ENCODE measurements at regions not wholly inside any gene's neighbourhood (a gene's known extent, or its start where the extent isn't known, plus 50 kb on each side); places are given as distances from the start of the nearest gene placed in this dataset.

DNA sequence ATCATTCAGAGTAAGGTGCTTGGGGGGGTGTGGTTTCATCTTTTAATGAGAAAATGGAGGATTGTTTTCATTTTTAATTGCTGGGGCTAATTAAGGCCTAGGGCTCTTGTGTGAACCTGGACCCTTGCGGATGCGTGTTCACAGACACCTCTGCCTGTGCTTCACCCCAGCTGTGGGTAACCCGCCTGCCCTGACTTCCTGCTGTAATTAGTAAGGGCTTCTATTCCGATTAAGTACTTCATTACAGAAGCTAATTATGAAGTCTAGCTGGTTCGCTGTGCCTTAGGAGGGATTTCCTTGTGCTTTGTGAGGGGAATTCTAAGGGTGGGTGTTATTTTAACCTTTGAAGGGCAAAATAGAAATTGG, 215.3 kb downstream of the PMP22 start:
- H3K27ac ChIP-seq (ENCODE audit: low read depth, low read length): no peak overlapping the region
- H3K4me1 ChIP-seq (ENCODE audit: control insufficient read depth in 1 of 2, insufficient read depth in 2 of 2, low read length in 2 of 2): no peaks in the 10 kb centered on the region
- H3K9ac ChIP-seq (ENCODE audit: low read depth in 1 of 2, low read length in 2 of 2): no peak overlapping the region
- H3K4me3 ChIP-seq (ENCODE audit: low read depth in 1 of 2, low read length in 2 of 2): no peak overlapping the region
- H3K27me3 ChIP-seq (ENCODE audit: control insufficient read depth in 1 of 2, insufficient read depth in 2 of 2, low read length in 2 of 2): no peaks in the 10 kb centered on the region
- no peaks in the 10 kb centered on the region for H3K9me3 ChIP-seq (ENCODE audit: control insufficient read depth in 1 of 2, low read length in 2 of 2)
- H3K36me3 ChIP-seq (ENCODE audit: control insufficient read depth in 1 of 2, insufficient read depth in 2 of 2, low read length in 2 of 2): no peaks in the 10 kb centered on the region

DNA sequence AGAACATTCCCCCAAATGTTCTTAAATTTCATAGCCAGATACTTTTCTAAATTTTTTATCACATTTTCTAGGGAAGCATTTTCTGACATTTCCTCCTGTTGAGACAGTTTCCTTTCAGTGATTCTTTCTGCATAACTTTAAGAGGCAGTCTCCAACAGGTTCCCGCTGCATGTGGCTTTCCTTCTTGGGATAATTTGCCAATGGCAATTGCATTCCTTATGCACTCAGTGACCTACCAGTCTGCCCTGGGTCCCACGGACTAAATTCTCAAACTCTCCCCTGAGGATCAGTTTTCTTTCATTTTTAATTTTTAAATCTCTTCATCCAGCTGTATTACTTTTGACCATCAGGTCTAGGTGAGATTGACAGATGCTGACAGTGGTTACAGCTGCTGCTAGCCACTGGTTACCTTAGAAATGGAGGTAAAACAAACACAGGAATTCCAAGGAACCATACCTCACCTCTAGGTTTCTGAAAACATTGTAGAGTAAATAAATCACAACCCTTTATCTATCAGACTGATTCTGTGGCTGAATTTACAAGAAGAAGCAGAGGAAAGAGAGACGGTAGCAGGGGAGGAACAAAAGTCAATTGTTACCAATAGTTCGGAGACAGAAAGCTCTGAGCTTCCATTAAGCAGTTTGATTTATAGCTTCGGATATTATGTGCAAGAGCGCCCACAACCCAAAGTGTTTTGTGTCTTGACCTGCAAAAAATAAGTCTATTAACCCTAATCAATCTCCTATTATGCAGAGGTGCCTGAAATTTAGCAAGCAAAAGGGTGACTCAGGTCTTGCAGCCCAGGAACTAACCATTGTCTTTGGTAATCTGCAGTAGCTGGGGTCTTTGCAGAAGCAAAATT, 216.0 kb downstream of the PMP22 start:
- Histone ChIP-seq H3K4me3 (ENCODE audit: low read depth in 1 of 2, low read length in 2 of 2) (no peak overlapping the region), H3K36me3 (ENCODE audit: control insufficient read depth in 1 of 2, insufficient read depth in 2 of 2, low read length in 2 of 2) (no peaks in the 10 kb centered on the region), H3K27ac (ENCODE audit: low read depth, low read length) (no peak overlapping the region), H3K27me3 (ENCODE audit: control insufficient read depth in 1 of 2, insufficient read depth in 2 of 2, low read length in 2 of 2) (no peaks in the 10 kb centered on the region), H3K9me3 (ENCODE audit: control insufficient read depth in 1 of 2, low read length in 2 of 2) (no peaks in the 10 kb centered on the region), H3K4me1 (ENCODE audit: control insufficient read depth in 1 of 2, insufficient read depth in 2 of 2, low read length in 2 of 2) (no peaks in the 10 kb centered on the region), H3K9ac (ENCODE audit: low read depth in 1 of 2, low read length in 2 of 2) (no peak overlapping the region)

DNA sequence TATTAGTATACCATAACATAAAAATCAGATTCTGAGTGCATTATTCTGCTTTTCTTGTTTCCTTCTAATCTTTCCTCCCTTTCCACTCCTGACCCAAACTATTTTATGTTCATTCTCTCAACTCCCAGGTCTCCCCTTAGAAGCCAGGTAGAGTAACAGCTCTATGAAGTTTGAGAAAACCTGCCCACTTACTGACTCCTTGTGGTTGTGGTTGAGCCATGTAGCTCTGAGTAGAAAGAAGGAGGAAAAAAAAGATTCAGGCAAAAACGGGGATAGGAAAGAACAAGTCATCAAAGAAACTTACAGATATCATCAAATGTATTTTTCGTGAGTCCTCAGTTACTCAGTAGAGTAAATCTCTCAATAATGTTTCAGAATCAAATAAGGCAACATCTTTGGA, 216.7 kb downstream of the PMP22 start:
- Histone ChIP-seq H3K4me1 (ENCODE audit: control insufficient read depth in 1 of 2, insufficient read depth in 2 of 2, low read length in 2 of 2) (no peaks in the 10 kb centered on the region), H3K36me3 (ENCODE audit: control insufficient read depth in 1 of 2, insufficient read depth in 2 of 2, low read length in 2 of 2) (no peaks in the 10 kb centered on the region), H3K4me3 (ENCODE audit: low read depth in 1 of 2, low read length in 2 of 2) (no peak overlapping the region), H3K27ac (ENCODE audit: low read depth, low read length) (no peak overlapping the region), H3K9ac (ENCODE audit: low read depth in 1 of 2, low read length in 2 of 2) (no peak overlapping the region), H3K27me3 (ENCODE audit: control insufficient read depth in 1 of 2, insufficient read depth in 2 of 2, low read length in 2 of 2) (no peaks in the 10 kb centered on the region), H3K9me3 (ENCODE audit: control insufficient read depth in 1 of 2, low read length in 2 of 2) (no peaks in the 10 kb centered on the region)

DNA sequence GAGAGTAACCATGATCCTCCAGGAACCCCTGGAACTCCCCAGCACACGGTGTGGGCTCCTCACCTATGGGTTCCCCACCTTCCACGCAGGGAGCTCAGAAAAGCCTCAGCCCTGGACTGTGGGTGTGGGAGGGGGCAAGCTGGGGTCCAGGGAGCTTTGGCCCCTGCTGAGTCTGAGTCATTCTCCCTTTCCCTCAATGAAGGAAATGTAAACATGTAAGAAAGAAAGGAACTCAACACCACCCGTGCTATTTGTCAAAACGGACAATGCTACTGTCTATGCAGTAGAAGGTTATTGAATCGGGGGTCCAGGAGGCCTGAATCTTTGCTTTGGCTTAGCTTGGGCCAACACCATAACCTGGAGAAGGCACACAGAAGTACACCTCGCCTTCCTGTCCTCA, 222.8 kb downstream of the PMP22 start:
- Histone ChIP-seq H3K27ac (ENCODE audit: low read depth, low read length) (no peak overlapping the region), H3K36me3 (ENCODE audit: control insufficient read depth in 1 of 2, insufficient read depth in 2 of 2, low read length in 2 of 2) (no peaks in the 10 kb centered on the region), H3K9ac (ENCODE audit: low read depth in 1 of 2, low read length in 2 of 2) (no peak overlapping the region), H3K27me3 (ENCODE audit: control insufficient read depth in 1 of 2, insufficient read depth in 2 of 2, low read length in 2 of 2) (no peaks in the 10 kb centered on the region), H3K4me3 (ENCODE audit: low read depth in 1 of 2, low read length in 2 of 2) (no peak overlapping the region), H3K4me1 (ENCODE audit: control insufficient read depth in 1 of 2, insufficient read depth in 2 of 2, low read length in 2 of 2) (no peaks in the 10 kb centered on the region), H3K9me3 (ENCODE audit: control insufficient read depth in 1 of 2, low read length in 2 of 2) (no peaks in the 10 kb centered on the region)

DNA sequence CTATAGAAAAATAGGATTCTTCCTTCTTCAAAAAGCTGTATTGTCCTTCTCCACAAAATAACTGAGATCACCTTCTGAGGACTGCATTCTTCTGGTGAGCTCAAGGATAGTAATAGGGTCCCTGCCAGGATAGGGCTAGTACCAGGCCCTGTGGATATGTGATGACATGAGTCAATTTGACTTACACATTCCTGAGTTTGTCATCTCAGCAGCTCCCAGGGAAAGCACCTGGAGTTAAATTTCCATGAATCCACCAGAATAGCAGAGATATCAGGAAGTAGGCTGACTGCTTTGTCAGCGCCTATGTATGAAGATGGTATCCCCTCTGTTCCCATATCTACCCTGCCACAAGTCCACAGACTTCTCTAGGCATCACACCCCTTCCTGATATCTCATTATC, 225.8 kb downstream of the PMP22 start:
- Histone ChIP-seq H3K27me3 (ENCODE audit: control insufficient read depth in 1 of 2, insufficient read depth in 2 of 2, low read length in 2 of 2) (no peaks in the 10 kb centered on the region), H3K9me3 (ENCODE audit: control insufficient read depth in 1 of 2, low read length in 2 of 2) (no peaks in the 10 kb centered on the region), H3K4me1 (ENCODE audit: control insufficient read depth in 1 of 2, insufficient read depth in 2 of 2, low read length in 2 of 2) (no peaks in the 10 kb centered on the region), H3K36me3 (ENCODE audit: control insufficient read depth in 1 of 2, insufficient read depth in 2 of 2, low read length in 2 of 2) (no peaks in the 10 kb centered on the region), H3K4me3 (ENCODE audit: low read depth in 1 of 2, low read length in 2 of 2) (no peak overlapping the region), H3K27ac (ENCODE audit: low read depth, low read length) (no peak overlapping the region), H3K9ac (ENCODE audit: low read depth in 1 of 2, low read length in 2 of 2) (no peak overlapping the region)

DNA sequence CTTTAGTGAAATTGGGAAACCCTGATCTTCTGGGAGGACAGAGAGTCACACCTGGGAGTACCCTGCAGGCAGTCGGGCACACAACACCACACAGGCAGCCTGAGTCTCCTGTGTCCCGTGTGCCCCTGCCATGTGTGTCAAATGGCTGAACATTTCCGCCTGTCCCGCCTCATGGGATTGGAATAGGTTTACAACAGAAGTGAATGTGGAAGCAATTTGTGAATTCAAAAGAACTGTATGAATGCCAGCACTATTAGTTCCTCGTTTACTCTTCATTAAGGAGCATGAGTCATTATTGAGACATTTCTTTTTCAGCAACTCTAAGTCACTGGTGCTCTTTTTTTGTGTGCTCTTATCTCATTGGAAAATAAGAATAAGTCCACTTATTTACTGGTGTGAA, 226.5 kb downstream of the PMP22 start:
- H3K27me3 ChIP-seq (ENCODE audit: control insufficient read depth in 1 of 2, insufficient read depth in 2 of 2, low read length in 2 of 2): no peaks in the 10 kb centered on the region
- no peaks in the 10 kb centered on the region for H3K36me3 ChIP-seq (ENCODE audit: control insufficient read depth in 1 of 2, insufficient read depth in 2 of 2, low read length in 2 of 2)
- H3K9me3 ChIP-seq (ENCODE audit: control insufficient read depth in 1 of 2, low read length in 2 of 2): no peaks in the 10 kb centered on the region
- no peak overlapping the region for H3K9ac ChIP-seq (ENCODE audit: low read depth in 1 of 2, low read length in 2 of 2)
- no peak overlapping the region for H3K4me3 ChIP-seq (ENCODE audit: low read depth in 1 of 2, low read length in 2 of 2)
- no peak overlapping the region for H3K27ac ChIP-seq (ENCODE audit: low read depth, low read length)
- H3K4me1 ChIP-seq (ENCODE audit: control insufficient read depth in 1 of 2, insufficient read depth in 2 of 2, low read length in 2 of 2): no peaks in the 10 kb centered on the region

DNA sequence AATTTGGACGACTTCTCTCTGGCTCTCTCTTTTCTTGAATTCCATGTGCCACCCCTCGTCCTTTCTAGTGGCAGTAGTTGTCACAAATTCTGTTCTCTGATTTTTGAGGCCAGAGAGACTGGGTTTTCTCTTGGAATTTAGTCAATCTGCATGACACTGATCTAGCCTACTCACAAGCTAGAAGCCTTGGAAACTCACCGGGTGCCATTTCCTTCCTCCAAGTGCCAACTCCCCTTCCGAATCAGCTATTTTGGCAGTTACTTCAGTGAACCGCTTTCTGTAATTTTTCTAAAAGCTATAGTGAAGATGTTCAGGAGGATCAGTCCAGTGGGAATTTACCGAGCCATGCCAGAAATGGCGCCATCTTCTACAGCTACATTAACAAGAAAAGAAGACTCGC, 228.9 kb downstream of the PMP22 start:
- H3K4me1 ChIP-seq (ENCODE audit: control insufficient read depth in 1 of 2, insufficient read depth in 2 of 2, low read length in 2 of 2): no peaks in the 10 kb centered on the region
- no peak overlapping the region for H3K27ac ChIP-seq (ENCODE audit: low read depth, low read length)
- no peak overlapping the region for H3K4me3 ChIP-seq (ENCODE audit: low read depth in 1 of 2, low read length in 2 of 2)
- H3K9ac ChIP-seq (ENCODE audit: low read depth in 1 of 2, low read length in 2 of 2): no peak overlapping the region
- H3K9me3 ChIP-seq (ENCODE audit: control insufficient read depth in 1 of 2, low read length in 2 of 2): no peaks in the 10 kb centered on the region
- no peaks in the 10 kb centered on the region for H3K36me3 ChIP-seq (ENCODE audit: control insufficient read depth in 1 of 2, insufficient read depth in 2 of 2, low read length in 2 of 2)
- no peaks in the 10 kb centered on the region for H3K27me3 ChIP-seq (ENCODE audit: control insufficient read depth in 1 of 2, insufficient read depth in 2 of 2, low read length in 2 of 2)

DNA sequence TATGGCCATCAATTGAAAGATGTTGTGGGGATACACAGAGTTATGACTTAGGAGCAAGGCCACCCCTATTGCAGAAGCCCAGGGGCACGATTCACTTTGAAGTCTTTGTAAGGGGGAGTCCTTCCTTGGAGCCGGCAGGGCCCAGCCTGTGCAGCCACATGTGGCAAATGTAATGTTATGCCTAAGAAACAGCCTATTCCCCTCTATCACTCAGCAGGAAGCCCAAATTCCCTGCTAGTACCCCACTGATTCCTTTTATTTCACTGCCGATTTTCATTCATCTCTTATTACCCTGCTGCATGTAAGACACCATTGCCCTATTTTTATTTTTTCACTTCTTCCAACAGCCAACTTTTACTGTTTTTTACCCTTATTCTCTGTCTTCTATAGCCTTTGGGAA, 233.2 kb downstream of the PMP22 start:
- Histone ChIP-seq H3K9ac (ENCODE audit: low read depth in 1 of 2, low read length in 2 of 2) (no peak overlapping the region), H3K4me1 (ENCODE audit: control insufficient read depth in 1 of 2, insufficient read depth in 2 of 2, low read length in 2 of 2) (no peaks in the 10 kb centered on the region), H3K27me3 (ENCODE audit: control insufficient read depth in 1 of 2, insufficient read depth in 2 of 2, low read length in 2 of 2) (no peaks in the 10 kb centered on the region), H3K9me3 (ENCODE audit: control insufficient read depth in 1 of 2, low read length in 2 of 2) (no peaks in the 10 kb centered on the region), H3K36me3 (ENCODE audit: control insufficient read depth in 1 of 2, insufficient read depth in 2 of 2, low read length in 2 of 2) (no peaks in the 10 kb centered on the region), H3K4me3 (ENCODE audit: low read depth in 1 of 2, low read length in 2 of 2) (no peak overlapping the region), H3K27ac (ENCODE audit: low read depth, low read length) (no peak overlapping the region)

DNA sequence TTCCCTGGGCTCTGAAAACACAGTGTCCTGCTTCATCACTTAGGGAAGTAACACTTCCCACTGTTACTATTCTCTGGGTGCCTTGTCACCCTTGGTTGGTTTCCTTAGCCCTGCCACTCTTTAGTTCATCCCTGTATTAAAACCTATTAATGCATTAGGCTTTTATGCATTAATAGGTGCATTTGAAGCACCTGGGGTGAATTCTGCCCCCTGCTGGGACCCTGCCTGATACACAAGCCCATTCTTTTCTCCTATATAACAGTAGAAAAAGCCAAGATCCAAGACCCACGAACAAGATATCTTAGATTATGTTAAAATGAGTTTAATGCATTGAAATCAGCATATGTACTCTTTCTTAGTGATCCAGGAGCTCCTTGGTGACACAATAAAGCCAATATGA, 235.7 kb downstream of the PMP22 start:
- Histone ChIP-seq H3K27me3 (ENCODE audit: control insufficient read depth in 1 of 2, insufficient read depth in 2 of 2, low read length in 2 of 2) (no peaks in the 10 kb centered on the region), H3K4me3 (ENCODE audit: low read depth in 1 of 2, low read length in 2 of 2) (no peak overlapping the region), H3K9me3 (ENCODE audit: control insufficient read depth in 1 of 2, low read length in 2 of 2) (no peaks in the 10 kb centered on the region), H3K36me3 (ENCODE audit: control insufficient read depth in 1 of 2, insufficient read depth in 2 of 2, low read length in 2 of 2) (no peaks in the 10 kb centered on the region), H3K9ac (ENCODE audit: low read depth in 1 of 2, low read length in 2 of 2) (no peak overlapping the region), H3K27ac (ENCODE audit: low read depth, low read length) (no peak overlapping the region), H3K4me1 (ENCODE audit: control insufficient read depth in 1 of 2, insufficient read depth in 2 of 2, low read length in 2 of 2) (no peaks in the 10 kb centered on the region)

DNA sequence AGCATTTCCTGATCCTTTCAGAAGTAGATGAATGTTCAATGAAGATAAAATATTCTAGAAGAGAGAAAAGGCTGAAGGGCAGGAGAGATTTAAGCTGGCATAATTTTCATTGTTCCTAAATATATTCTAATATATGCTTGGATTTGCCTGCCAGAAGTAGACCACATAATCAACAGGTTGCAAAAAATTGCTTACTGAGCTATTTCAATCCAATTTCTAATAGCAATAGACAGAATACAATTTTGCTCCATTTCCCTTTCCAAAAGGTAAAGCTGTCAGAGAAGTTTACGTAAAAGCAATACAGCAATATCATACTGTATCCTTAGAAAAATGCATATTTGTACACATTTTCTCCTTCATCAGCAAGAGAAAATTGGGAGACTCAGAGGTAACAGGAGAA, 237.3 kb downstream of the PMP22 start:
- Histone ChIP-seq H3K9ac (ENCODE audit: low read depth in 1 of 2, low read length in 2 of 2) (no peak overlapping the region), H3K36me3 (ENCODE audit: control insufficient read depth in 1 of 2, insufficient read depth in 2 of 2, low read length in 2 of 2) (no peaks in the 10 kb centered on the region), H3K9me3 (ENCODE audit: control insufficient read depth in 1 of 2, low read length in 2 of 2) (no peaks in the 10 kb centered on the region), H3K27me3 (ENCODE audit: control insufficient read depth in 1 of 2, insufficient read depth in 2 of 2, low read length in 2 of 2) (no peaks in the 10 kb centered on the region), H3K4me1 (ENCODE audit: control insufficient read depth in 1 of 2, insufficient read depth in 2 of 2, low read length in 2 of 2) (no peaks in the 10 kb centered on the region), H3K27ac (ENCODE audit: low read depth, low read length) (no peak overlapping the region), H3K4me3 (ENCODE audit: low read depth in 1 of 2, low read length in 2 of 2) (no peak overlapping the region)

DNA sequence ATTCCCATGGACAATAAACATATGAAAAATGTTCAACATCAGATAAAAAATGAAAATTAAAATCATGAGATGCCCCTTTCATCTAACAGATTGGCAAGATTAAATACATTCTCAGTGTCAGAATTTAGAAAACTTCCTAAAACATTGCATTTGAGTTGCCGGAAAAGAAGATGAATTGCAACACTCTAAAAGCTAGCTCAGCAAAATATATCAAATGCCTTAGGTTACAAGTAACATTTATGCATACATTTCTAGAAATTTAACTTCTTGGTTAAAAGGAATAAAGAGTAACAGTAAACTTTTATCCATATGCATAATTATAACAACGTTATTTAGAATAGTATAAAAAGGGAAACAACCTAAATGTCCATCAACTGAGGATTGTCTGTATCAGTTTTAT, 239.0 kb downstream of the PMP22 start:
- H3K36me3 ChIP-seq (ENCODE audit: control insufficient read depth in 1 of 2, insufficient read depth in 2 of 2, low read length in 2 of 2): no peaks in the 10 kb centered on the region
- no peak overlapping the region for H3K27ac ChIP-seq (ENCODE audit: low read depth, low read length)
- H3K4me3 ChIP-seq (ENCODE audit: low read depth in 1 of 2, low read length in 2 of 2): no peak overlapping the region
- H3K9ac ChIP-seq (ENCODE audit: low read depth in 1 of 2, low read length in 2 of 2): no peak overlapping the region
- no peaks in the 10 kb centered on the region for H3K4me1 ChIP-seq (ENCODE audit: control insufficient read depth in 1 of 2, insufficient read depth in 2 of 2, low read length in 2 of 2)
- H3K9me3 ChIP-seq (ENCODE audit: control insufficient read depth in 1 of 2, low read length in 2 of 2): no peaks in the 10 kb centered on the region
- H3K27me3 ChIP-seq (ENCODE audit: control insufficient read depth in 1 of 2, insufficient read depth in 2 of 2, low read length in 2 of 2): no peaks in the 10 kb centered on the region
